AG04450 (cell line): ENCODE measurements at regions not wholly inside any gene's neighbourhood (a gene's known extent, or its start where the extent isn't known, plus 50 kb on each side); places are given as distances from the start of the nearest gene placed in this dataset.
"Not testable (repeated sequence)": the region's sequence is repeated elsewhere in the genome, so short reads cannot be mapped to it uniquely, and the experiment has no call there.

Experiments
- CTCF ChIA-PET: fragments of 300-600, 350-600 bp; formaldehyde crosslinking; extraction: SDS; loops from one replicate; lab custom pipeline; 2022; ENCODE audit warnings: antibody characterized with exemption, inconsistent platforms; lab: Charles Lee
- POLR2A ChIA-PET: fragments of 350-600 bp; formaldehyde crosslinking; extraction: SDS; loops from one replicate; lab custom pipeline; 2021; ENCODE audit warnings: antibody characterized with exemption, inconsistent platforms; lab: Yijun Ruan, JAX
- DNase-seq: peaks from one replicate; pipeline ENCODE4 v3.0.0-alpha.2; 2011; ENCODE audit warnings: low read depth, low spot score
- H3K27ac ChIP-seq: one replicate; pipeline ENCODE4 v1.5.1; 2012; ENCODE audit warnings: low read depth, low read length, control low read depth
- H3K27me3 ChIP-seq: one replicate; pipeline ENCODE4 v1.6.0; 2012; ENCODE audit warnings: low read length; ENCODE audit not compliant: control insufficient read depth, insufficient read depth
- H3K4me3 ChIP-seq: 2 replicates; pipeline ENCODE4 v1.5.1; 2011; ENCODE audit warnings: mild to moderate bottlenecking, low read depth, low read length, control low read depth
- H3K9me3 ChIP-seq: 2 replicates; pipeline ENCODE4 v1.5.1; 2012; ENCODE audit warnings: low read length; ENCODE audit not compliant: control insufficient read depth, insufficient read depth
- CTCF ChIP-seq: IDR thresholded peaks from 2 replicates; pipeline ENCODE4 v1.5.1; 2011; ENCODE audit warnings: low read depth, low read length, control low read depth, inconsistent platforms

GRCh38 chr5:50593681-50594080, 72.8 kb upstream of the PARP8 start:
- TF ChIP-seq CTCF, result no peak

GRCh38 chr5:50595199-50595598, 71.2 kb upstream of the PARP8 start:
- Histone ChIP-seq H3K4me3 (no peak overlapping the region), H3K27ac (no peak overlapping the region), H3K9me3 (no peaks in the 10 kb centered on the region), H3K27me3 (no peaks in the 10 kb centered on the region)
- ChIA-PET POLR2A (no interaction called here), CTCF (interaction anchor here (0.7 kb wide), 1 partner anchor 30 kb away, joined by 4 read pairs; no protein-coding TSS in a partner anchor)
- peak; percentile 78 for DNase-seq
- no peak for TF ChIP-seq CTCF

More at GRCh38 chr5:50593681-50594080, 72.8 kb upstream of the PARP8 start:
- Histone ChIP-seq H3K27ac (no peak overlapping the region), H3K27me3 (no peaks in the 10 kb centered on the region), H3K4me3 (no peak overlapping the region), H3K9me3 (no peaks in the 10 kb centered on the region)
- POLR2A ChIA-PET, result no interaction called here
- DNase-seq, result no peak
- CTCF ChIA-PET, result interaction anchor here (0.6 kb wide), 1 partner anchor 21 kb away, joined by 3 read pairs; no protein-coding TSS in a partner anchor

- H3K4me3 ChIP-seq, POLR2A ChIA-PET, H3K27me3 ChIP-seq, DNase-seq, CTCF ChIA-PET, H3K9me3 ChIP-seq, H3K27ac ChIP-seq: not testable (repeated sequence)
Observed at GRCh38 chr5:50601576-50601975, 64.9 kb upstream of the PARP8 start.

DNA sequence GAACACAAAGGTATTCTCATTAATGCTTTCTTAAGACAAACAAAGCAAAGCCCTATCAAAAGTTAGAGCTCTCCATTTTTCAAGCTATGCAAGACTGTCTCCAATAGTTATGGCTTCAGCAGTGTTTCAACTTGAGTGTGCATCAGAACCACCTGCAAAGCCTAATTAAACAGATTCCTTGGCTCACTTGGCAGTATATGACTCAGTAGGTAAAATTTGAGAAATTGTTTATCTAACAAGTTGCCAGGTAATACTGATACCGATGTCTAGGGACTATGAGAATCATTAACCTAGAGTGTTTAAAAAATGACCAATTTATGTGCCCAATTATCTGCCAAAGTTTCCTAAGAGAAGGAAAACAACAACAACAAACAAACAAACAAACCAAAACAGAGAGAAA, 60.3 kb upstream of the PARP8 start:
- POLR2A ChIA-PET, result no interaction called here
- no peaks in the 10 kb centered on the region for H3K27me3 ChIP-seq
- H3K9me3 ChIP-seq, result peaks cover 13% of the 10 kb centered on the region; the same call in 1 of the 2 replicates
- no peak for TF ChIP-seq CTCF
- DNase-seq, result no peak
- H3K4me3 ChIP-seq, result no peak overlapping the region
- CTCF ChIA-PET, result no interaction called here
- no peak overlapping the region for H3K27ac ChIP-seq

DNA sequence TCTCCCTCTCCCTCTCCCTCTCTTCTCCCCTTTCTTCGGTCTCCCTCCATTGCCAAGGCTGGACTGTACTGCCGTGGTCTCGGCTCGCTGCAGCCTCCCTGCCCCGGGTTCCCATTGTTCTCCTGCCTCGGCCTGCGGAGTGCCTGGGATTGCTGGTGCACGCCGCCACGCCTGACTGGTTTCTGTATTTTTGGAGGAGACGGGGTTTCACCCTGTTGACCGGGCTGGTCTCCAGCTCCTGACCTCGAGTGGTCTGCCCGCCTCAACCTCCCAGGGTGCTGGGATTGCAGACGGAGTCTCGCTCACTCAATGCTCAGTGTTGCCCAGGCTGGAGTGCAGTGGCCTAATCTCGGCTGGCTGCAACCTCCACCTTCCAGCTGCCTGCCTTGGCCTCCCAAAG, 59.0 kb upstream of the PARP8 start:
- H3K27ac ChIP-seq, DNase-seq, CTCF ChIA-PET, POLR2A ChIA-PET, H3K27me3 ChIP-seq, H3K4me3 ChIP-seq: not testable (repeated sequence)
- H3K9me3 ChIP-seq, result peaks cover 13% of the 10 kb centered on the region; the same call in 1 of the 2 replicates

- H3K9me3 ChIP-seq, result peaks cover 13% of the 10 kb centered on the region; the same call in 1 of the 2 replicates
- H3K4me3 ChIP-seq, DNase-seq, CTCF ChIA-PET, POLR2A ChIA-PET, H3K27me3 ChIP-seq, H3K27ac ChIP-seq: not testable (repeated sequence)
Observed at GRCh38 chr5:50607953-50608705, 58.3 kb upstream of the PARP8 start.

GRCh38 chr5:50613057-50613456, 53.4 kb upstream of the PARP8 start:
- H3K4me3 ChIP-seq, H3K9me3 ChIP-seq, POLR2A ChIA-PET, DNase-seq, H3K27ac ChIP-seq, CTCF ChIA-PET, H3K27me3 ChIP-seq: not testable (repeated sequence)
